HG03280 (cell line): ENCODE measurements at regions not wholly inside any gene's neighbourhood (a gene's known extent, or its start where the extent isn't known, plus 50 kb on each side); places are given as distances from the start of the nearest gene placed in this dataset.

Source experiments
- ATAC-seq: cut with Tn5 transposase; IDR thresholded peaks from one replicate; pipeline ENCODE4 v1.9.1; 2021; ENCODE audit warnings: mild to moderate bottlenecking, moderate library complexity; ENCODE audit not compliant: unreplicated experiment

- ATAC-seq: no peak
Observed at GRCh38 chr3:24740326-24740725, 245.7 kb upstream of the THRB start.

GRCh38 chr3:24741506-24741905, 246.9 kb upstream of the THRB start:
- ATAC-seq: no peak

GRCh38 chr3:24748520-24748919, 253.9 kb upstream of the THRB start:
- ATAC-seq: no peak

- ATAC-seq: no peak
Observed at GRCh38 chr3:24751020-24751419, 256.4 kb upstream of the THRB start.

GRCh38 chr3:24756101-24756888, 261.6 kb upstream of the THRB start:
- ATAC-seq: no peak

- ATAC-seq: no peak
Observed at GRCh38 chr3:24763393-24763792, 268.7 kb upstream of the THRB start.

GRCh38 chr3:24764236-24764915, 269.7 kb upstream of the THRB start:
- ATAC-seq: no peak

GRCh38 chr3:24765399-24765798, 270.7 kb upstream of the THRB start:
- ATAC-seq: no peak

GRCh38 chr3:24769918-24770317, 275.3 kb upstream of the THRB start:
- ATAC-seq: no peak

GRCh38 chr3:24773798-24774197, 279.1 kb upstream of the THRB start:
- no peak for ATAC-seq

GRCh38 chr3:24780991-24781390, 286.3 kb upstream of the THRB start:
- ATAC-seq: no peak

GRCh38 chr3:24781454-24781853, 286.8 kb upstream of the THRB start:
- no peak for ATAC-seq

- no peak for ATAC-seq
Observed at GRCh38 chr3:24793896-24794295, 299.2 kb upstream of the THRB start.

- peak; percentile 93 for ATAC-seq
Observed at GRCh38 chr3:24802614-24803013, 308.0 kb upstream of the THRB start.

GRCh38 chr3:24804095-24804494, 309.4 kb upstream of the THRB start:
- no peak for ATAC-seq

- ATAC-seq: no peak
Observed at GRCh38 chr3:24810881-24811280, 316.2 kb upstream of the THRB start.

- ATAC-seq: no peak
Observed at GRCh38 chr3:24812116-24812515, 317.5 kb upstream of the THRB start.

- no peak for ATAC-seq
Observed at GRCh38 chr3:24818055-24818454, 323.4 kb upstream of the THRB start.

GRCh38 chr3:24828011-24828410, 333.4 kb upstream of the THRB start:
- no peak for ATAC-seq

- no peak for ATAC-seq
Observed at GRCh38 chr3:24828551-24828950, 333.9 kb upstream of the THRB start.

- ATAC-seq: no peak
Observed at GRCh38 chr3:24829011-24829581, 334.4 kb upstream of the THRB start.

- ATAC-seq: no peak
Observed at GRCh38 chr3:24829629-24830229, 335.1 kb upstream of the THRB start.
